22Rv1 (cell line): ENCODE measurements at regions not wholly inside any gene's neighbourhood (a gene's known extent, or its start where the extent isn't known, plus 50 kb on each side); places are given as distances from the start of the nearest gene placed in this dataset.
A peak's percentile ranks its signal among the peaks of the same experiment; 100 is the strongest.

Experiments
- H3K27ac ChIP-seq: fragments of 450-650 bp; 2 replicates; pipeline ENCODE4 v1.5.1; 2017
- CTCF ChIP-seq: fragments of 450-650 bp; IDR thresholded peaks from 2 replicates; pipeline ENCODE4 v1.5.1; 2017; ENCODE audit warnings: mild to moderate bottlenecking
- ZFX ChIP-seq: fragments of 450-650 bp; IDR thresholded peaks from 2 replicates; pipeline ENCODE4 v1.6.1; 2017; ENCODE audit warnings: antibody characterized with exemption, borderline replicate concordance

DNA sequence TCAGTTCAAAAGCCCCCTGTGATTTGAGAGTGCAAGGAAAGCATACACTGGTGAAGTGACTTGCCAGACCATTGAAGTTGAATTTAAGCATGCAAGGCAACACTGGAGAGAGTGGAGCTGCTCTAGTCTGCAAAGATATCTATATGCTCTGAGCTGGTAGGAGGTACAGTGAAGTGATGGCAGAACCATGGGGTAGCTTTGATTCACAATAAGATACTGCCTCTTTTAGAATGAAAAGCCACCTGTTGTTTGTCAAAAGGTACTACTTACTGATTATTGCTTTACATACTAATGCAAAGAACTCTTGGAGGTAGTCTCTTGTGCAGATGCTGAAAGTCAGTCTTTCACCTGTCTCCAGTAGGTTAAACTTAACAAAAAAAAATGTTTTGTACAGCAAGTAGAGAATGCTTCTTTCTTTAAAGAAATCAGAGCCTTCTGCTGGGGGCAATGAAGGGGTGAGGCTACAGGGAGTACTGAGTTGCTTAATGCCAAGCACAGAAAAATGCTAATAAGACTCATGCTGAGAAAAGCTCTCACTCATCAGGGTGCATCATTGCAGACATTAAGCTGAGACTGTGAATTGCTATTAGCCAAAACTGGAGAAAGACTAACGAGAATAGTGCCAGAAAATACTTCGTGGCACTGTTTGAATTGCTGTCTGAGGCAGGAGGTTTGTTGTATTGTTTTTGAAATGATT is 1150.5 kb upstream of the TMPRSS15 start:
- H3K27ac ChIP-seq: no peak overlapping the region
- TF ChIP-seq ZFX (no peak), CTCF (no peak)

DNA sequence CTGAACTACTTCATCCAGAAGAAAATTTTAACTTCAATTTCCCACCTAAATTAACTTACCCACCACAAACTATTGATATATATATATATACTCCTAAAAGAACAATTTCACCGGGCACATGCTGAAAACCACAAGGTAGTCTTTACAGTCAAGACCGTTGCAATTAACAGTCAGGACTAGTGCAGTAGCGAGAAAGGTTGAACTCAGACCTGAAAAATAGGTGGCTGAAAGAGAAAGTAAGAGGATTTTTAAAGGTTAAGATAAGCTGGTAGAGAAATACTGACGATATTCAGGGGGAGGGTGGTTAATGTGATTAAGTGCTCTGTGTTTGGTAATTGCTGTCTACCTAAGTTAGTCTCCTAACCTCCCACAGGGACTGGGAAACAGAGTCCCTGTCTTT is 1153.5 kb upstream of the TMPRSS15 start:
- H3K27ac ChIP-seq: no peak overlapping the region
- TF ChIP-seq ZFX: no peak
- TF ChIP-seq CTCF: no peak

- TF ChIP-seq CTCF (no peak), ZFX (no peak)
- no peak overlapping the region for H3K27ac ChIP-seq
Measured at GRCh38 chr21:19557488-19557887, 1153.9 kb upstream of the TMPRSS15 start.

DNA sequence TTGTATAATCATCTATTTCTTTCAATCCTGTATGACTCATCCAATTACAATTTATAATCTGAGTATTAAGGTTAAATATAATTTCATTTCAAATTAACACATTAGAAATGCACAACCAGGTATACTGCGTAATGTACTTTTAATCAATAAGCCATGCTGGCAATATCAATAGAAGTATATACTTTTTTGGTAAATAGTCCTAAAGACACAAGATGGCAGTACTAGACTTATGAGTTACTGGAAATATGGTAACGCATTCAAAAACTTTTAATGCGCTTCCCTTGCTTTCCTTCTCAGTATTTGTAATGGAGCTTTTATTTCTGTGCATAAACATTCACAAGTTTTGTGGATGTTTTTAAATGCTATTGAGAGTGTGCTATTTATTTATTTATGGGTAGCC is 1162.0 kb upstream of the TMPRSS15 start:
- TF ChIP-seq CTCF (peak; percentile 22), ZFX (no peak)
- H3K27ac ChIP-seq: no peak overlapping the region

GRCh38 chr21:19566975-19567374 is 1163.4 kb upstream of the TMPRSS15 start:
- H3K27ac ChIP-seq: peak overlapping the region; percentile 34
- TF ChIP-seq ZFX (no peak), CTCF (no peak)

DNA sequence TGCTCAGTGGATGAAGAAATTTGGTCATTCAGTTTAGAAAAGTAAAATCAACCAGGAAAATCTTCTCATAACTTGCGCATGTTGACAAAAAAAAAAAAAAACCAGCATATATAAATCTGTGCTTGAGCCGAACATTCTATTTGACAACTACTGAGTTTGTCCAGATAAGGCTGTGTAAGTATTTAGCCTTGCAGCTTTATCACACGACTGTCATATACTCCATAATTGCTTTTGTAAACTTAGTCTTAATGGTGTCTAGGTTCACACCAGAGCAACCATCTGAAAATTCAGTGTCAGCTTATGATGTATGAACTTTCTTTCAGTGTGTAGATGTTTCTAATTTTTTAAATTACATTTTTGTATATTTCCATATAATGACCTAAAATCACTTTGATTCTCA is 1173.8 kb upstream of the TMPRSS15 start:
- H3K27ac ChIP-seq: no peak overlapping the region
- TF ChIP-seq CTCF: no peak
- no peak for TF ChIP-seq ZFX

- no peak for TF ChIP-seq ZFX
- TF ChIP-seq CTCF: no peak
- H3K27ac ChIP-seq: no peak overlapping the region
Measured at GRCh38 chr21:19590044-19590443, 1186.5 kb upstream of the TMPRSS15 start.
